Gastroesophageal sphincter (tissue), 3 donors: ENCODE measurements at regions not wholly inside any gene's neighbourhood (a gene's known extent, or its start where the extent isn't known, plus 50 kb on each side); places are given as distances from the start of the nearest gene placed in this dataset.

Experiments
- CTCF ChIP-seq, 4 experiments: fragments of 200-600 bp in 2 of 4; fragments of 450-650 bp in 2 of 4; sonication (generic) in 1 of 4; IDR thresholded peaks; one replicate each; pipeline ENCODE4 v1.5.1; 2017 to 2019; ENCODE audit warnings: antibody characterized with exemption in 4 of 4, mild to moderate bottlenecking in 2 of 4, moderate library complexity in 2 of 4
- EP300 ChIP-seq: sonication (generic); formaldehyde crosslinking; IDR thresholded peaks from one replicate; pipeline ENCODE4 v1.6.1; 2017; ENCODE audit warnings: antibody characterized with exemption, mild to moderate bottlenecking
- POLR2AphosphoS5 ChIP-seq: sonication (generic); formaldehyde crosslinking; IDR thresholded peaks from one replicate; pipeline ENCODE4 v1.6.1; 2017; ENCODE audit warnings: antibody characterized with exemption

- TF ChIP-seq POLR2AphosphoS5: no peak
- TF ChIP-seq CTCF (IDR thresholded peaks at IDR 0.05): no peak
- no peak for TF ChIP-seq EP300
Measured at GRCh38 chr2:211204902-211205301, 648.5 kb downstream of the CPS1 start.
